Liver (tissue), 3 donors: ENCODE measurements at regions not wholly inside any gene's neighbourhood (a gene's known extent, or its start where the extent isn't known, plus 50 kb on each side); places are given as distances from the start of the nearest gene placed in this dataset.

Experiments
- ATF3 ChIP-seq: IDR thresholded peaks from 2 replicates; pipeline ENCODE4 v1.6.1; 2016; ENCODE audit warnings: antibody characterized with exemption
- RAD21 ChIP-seq, 2 donors: IDR thresholded peaks; 2 replicates each; pipeline ENCODE4 v1.6.1; 2016; ENCODE audit warnings: antibody characterized with exemption in 2 of 2, mild to moderate bottlenecking in 2 of 2
- SP1 ChIP-seq: IDR thresholded peaks from 2 replicates; pipeline ENCODE4 v1.6.1; 2018; ENCODE audit warnings: antibody characterized with exemption, mild to moderate bottlenecking
- TAF1 ChIP-seq: conservative IDR thresholded peaks from 2 replicates; pipeline ENCODE4 v1.6.1; 2016; ENCODE audit warnings: antibody characterized with exemption, mild to moderate bottlenecking
- TF ChIP-seq, protein P1 (sequence below): fragments of 150-350 bp; IDR thresholded peaks from 2 replicates; pipeline ENCODE4 v1.5.1; 2017; ENCODE audit warnings: improper control_type of control experiment, low read depth, low read length; ENCODE audit not compliant: missing input control
- TF ChIP-seq, protein P2 (sequence below): IDR thresholded peaks from 2 replicates; pipeline ENCODE4 v1.6.1; 2016; ENCODE audit warnings: antibody characterized with exemption
- TF ChIP-seq, protein P3 (sequence below): IDR thresholded peaks from 2 replicates; pipeline ENCODE4 v1.6.1; 2016; ENCODE audit warnings: antibody characterized with exemption
- donor health status: healthy.
- donor health status: healthy.

- TF ChIP-seq, protein P1, sequence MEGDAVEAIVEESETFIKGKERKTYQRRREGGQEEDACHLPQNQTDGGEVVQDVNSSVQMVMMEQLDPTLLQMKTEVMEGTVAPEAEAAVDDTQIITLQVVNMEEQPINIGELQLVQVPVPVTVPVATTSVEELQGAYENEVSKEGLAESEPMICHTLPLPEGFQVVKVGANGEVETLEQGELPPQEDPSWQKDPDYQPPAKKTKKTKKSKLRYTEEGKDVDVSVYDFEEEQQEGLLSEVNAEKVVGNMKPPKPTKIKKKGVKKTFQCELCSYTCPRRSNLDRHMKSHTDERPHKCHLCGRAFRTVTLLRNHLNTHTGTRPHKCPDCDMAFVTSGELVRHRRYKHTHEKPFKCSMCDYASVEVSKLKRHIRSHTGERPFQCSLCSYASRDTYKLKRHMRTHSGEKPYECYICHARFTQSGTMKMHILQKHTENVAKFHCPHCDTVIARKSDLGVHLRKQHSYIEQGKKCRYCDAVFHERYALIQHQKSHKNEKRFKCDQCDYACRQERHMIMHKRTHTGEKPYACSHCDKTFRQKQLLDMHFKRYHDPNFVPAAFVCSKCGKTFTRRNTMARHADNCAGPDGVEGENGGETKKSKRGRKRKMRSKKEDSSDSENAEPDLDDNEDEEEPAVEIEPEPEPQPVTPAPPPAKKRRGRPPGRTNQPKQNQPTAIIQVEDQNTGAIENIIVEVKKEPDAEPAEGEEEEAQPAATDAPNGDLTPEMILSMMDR = no peak
- TF ChIP-seq RAD21 (IDR thresholded peaks at IDR 0.05) = no peak
- TF ChIP-seq, protein P2, sequence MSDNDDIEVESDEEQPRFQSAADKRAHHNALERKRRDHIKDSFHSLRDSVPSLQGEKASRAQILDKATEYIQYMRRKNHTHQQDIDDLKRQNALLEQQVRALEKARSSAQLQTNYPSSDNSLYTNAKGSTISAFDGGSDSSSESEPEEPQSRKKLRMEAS = no peak
- TF ChIP-seq TAF1 = no peak
- TF ChIP-seq, protein P3, sequence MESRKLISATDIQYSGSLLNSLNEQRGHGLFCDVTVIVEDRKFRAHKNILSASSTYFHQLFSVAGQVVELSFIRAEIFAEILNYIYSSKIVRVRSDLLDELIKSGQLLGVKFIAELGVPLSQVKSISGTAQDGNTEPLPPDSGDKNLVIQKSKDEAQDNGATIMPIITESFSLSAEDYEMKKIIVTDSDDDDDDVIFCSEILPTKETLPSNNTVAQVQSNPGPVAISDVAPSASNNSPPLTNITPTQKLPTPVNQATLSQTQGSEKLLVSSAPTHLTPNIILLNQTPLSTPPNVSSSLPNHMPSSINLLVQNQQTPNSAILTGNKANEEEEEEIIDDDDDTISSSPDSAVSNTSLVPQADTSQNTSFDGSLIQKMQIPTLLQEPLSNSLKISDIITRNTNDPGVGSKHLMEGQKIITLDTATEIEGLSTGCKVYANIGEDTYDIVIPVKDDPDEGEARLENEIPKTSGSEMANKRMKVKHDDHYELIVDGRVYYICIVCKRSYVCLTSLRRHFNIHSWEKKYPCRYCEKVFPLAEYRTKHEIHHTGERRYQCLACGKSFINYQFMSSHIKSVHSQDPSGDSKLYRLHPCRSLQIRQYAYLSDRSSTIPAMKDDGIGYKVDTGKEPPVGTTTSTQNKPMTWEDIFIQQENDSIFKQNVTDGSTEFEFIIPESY = no peak
- TF ChIP-seq SP1 = no peak
- no peak for TF ChIP-seq ATF3
Observed at GRCh38 chr1:98304888-98305287, 356.6 kb upstream of the SNX7 start.
